Panc1 (cell line): ENCODE measurements at regions not wholly inside any gene's neighbourhood (a gene's known extent, or its start where the extent isn't known, plus 50 kb on each side); places are given as distances from the start of the nearest gene placed in this dataset.

Source experiments
- SIN3A ChIP-seq: IDR thresholded peaks from 2 replicates; pipeline ENCODE4 v1.6.1; 2012; ENCODE audit warnings: low read depth, mild to moderate bottlenecking, low read length, moderate library complexity, borderline replicate concordance; ENCODE audit not compliant: insufficient read depth
- TF ChIP-seq, protein P1 (sequence below): fragments of 450-650 bp; IDR thresholded peaks from 2 replicates; pipeline ENCODE4 v1.5.1; 2017; ENCODE audit warnings: mild to moderate bottlenecking
- TF ChIP-seq, protein P2 (sequence below), 2 experiments: IDR thresholded peaks; 2 replicates each; pipeline ENCODE4 v1.6.1; 2011 to 2012; ENCODE audit warnings: low read depth in 2 of 2, control low read depth in 1 of 2, low read length in 1 of 2, mild to moderate bottlenecking in 1 of 2, moderate library complexity in 1 of 2; ENCODE audit not compliant: insufficient read depth in 1 of 2

DNA sequence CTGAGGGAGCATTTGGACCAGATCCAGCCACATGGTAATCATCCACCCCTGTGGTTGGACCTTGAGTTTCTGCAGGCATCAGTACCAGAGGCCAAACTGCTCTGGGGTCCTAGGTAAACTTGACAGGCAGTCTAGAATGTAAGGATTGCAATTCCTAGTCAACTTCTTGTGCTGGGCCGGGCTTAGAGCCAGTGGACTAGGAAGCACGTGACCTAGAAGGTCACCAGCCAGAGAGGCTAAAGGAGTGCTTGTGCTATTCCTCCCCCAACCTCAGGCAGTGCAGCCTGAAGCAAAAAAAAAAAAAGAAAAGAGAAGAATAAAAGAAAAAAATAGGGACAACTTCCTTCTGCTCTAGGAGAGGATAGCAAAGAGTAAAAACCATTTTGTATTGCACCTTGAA, 406.2 kb upstream of the FTMT start:
- no peak for TF ChIP-seq SIN3A
- TF ChIP-seq, protein P1, sequence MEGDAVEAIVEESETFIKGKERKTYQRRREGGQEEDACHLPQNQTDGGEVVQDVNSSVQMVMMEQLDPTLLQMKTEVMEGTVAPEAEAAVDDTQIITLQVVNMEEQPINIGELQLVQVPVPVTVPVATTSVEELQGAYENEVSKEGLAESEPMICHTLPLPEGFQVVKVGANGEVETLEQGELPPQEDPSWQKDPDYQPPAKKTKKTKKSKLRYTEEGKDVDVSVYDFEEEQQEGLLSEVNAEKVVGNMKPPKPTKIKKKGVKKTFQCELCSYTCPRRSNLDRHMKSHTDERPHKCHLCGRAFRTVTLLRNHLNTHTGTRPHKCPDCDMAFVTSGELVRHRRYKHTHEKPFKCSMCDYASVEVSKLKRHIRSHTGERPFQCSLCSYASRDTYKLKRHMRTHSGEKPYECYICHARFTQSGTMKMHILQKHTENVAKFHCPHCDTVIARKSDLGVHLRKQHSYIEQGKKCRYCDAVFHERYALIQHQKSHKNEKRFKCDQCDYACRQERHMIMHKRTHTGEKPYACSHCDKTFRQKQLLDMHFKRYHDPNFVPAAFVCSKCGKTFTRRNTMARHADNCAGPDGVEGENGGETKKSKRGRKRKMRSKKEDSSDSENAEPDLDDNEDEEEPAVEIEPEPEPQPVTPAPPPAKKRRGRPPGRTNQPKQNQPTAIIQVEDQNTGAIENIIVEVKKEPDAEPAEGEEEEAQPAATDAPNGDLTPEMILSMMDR = no peak
- TF ChIP-seq, protein P2, sequence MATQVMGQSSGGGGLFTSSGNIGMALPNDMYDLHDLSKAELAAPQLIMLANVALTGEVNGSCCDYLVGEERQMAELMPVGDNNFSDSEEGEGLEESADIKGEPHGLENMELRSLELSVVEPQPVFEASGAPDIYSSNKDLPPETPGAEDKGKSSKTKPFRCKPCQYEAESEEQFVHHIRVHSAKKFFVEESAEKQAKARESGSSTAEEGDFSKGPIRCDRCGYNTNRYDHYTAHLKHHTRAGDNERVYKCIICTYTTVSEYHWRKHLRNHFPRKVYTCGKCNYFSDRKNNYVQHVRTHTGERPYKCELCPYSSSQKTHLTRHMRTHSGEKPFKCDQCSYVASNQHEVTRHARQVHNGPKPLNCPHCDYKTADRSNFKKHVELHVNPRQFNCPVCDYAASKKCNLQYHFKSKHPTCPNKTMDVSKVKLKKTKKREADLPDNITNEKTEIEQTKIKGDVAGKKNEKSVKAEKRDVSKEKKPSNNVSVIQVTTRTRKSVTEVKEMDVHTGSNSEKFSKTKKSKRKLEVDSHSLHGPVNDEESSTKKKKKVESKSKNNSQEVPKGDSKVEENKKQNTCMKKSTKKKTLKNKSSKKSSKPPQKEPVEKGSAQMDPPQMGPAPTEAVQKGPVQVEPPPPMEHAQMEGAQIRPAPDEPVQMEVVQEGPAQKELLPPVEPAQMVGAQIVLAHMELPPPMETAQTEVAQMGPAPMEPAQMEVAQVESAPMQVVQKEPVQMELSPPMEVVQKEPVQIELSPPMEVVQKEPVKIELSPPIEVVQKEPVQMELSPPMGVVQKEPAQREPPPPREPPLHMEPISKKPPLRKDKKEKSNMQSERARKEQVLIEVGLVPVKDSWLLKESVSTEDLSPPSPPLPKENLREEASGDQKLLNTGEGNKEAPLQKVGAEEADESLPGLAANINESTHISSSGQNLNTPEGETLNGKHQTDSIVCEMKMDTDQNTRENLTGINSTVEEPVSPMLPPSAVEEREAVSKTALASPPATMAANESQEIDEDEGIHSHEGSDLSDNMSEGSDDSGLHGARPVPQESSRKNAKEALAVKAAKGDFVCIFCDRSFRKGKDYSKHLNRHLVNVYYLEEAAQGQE (IDR thresholded peaks at IDR 0.05; ENCODE audit: insufficient read depth in 1 of 2, low read depth in 2 of 2, low read length in 1 of 2) = no peak
